NCI-H526 (cell line): ENCODE measurements at regions not wholly inside any gene's neighbourhood (a gene's known extent, or its start where the extent isn't known, plus 50 kb on each side); places are given as distances from the start of the nearest gene placed in this dataset.

Experiments
- DNase-seq, 2 experiments: peaks; one replicate each; lab custom pipeline; 2025; lab: John Stamatoyannopoulos, UW

DNA sequence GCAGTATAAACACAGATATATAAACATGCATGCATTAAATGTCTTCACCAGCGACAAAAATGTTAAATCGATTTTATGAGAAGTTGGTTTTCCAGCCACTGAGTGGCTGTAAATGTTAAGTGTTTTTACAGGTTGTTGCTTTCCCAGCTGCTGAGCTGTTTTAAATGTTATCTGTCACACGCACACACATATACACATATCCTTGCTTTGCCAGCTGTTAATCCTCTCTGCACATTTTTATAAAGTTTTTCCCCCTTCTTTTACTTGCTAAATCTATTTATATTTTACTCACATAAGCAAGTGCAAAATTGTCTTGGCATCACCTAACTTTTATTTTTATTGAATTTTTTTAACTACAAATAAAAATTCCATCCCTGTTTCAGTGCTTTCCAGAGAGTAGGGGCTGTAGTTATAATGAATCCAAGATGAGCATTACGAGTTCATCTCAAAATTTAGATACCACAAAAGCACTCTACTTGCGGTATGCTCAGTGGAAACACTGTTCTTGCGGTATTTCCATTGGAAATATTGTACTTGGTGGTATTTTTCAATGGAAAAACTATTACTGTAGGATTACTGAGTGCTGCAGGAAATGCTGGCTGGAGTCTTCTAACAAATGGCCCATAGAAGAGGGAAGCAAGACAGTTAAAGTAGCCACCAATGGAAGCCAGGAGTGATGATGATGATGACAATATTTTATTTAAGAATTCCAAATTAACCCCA, 124.9 kb upstream of the KCNJ16 start:
- no peak for DNase-seq

DNA sequence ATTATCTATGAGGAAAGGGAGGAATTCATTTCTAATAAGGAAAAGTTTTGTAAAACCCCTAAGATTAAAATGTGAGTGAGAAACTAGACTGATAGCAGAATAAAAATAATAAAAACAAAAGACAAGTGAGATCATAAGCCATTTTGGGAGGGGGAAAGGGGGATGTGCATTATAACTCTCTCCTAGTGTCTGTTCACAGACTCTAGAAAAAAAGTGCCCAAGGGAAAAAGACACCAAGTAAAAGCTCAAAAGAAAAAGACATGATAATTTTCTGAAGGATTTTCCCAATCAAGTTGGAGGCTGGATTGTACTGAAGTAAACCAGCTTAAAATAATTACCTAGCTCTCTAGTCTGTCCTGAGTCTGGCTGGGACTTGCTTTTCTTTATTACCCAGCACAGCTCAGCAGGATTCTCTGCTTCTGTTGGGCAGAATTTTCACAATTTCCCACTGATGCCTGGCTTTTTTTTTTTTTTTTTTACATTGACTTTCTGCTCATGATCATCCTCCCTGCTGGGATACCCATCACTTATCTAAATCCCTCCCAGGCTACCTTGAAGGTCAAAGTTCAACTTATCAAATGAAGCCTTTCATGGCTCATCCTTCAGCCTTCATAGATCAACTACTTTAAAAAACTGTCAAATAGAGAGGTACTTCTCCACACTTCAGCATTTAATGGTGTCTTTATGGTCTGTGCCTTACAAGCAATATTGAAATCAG, 124.2 kb upstream of the KCNJ16 start:
- no peak for DNase-seq

DNA sequence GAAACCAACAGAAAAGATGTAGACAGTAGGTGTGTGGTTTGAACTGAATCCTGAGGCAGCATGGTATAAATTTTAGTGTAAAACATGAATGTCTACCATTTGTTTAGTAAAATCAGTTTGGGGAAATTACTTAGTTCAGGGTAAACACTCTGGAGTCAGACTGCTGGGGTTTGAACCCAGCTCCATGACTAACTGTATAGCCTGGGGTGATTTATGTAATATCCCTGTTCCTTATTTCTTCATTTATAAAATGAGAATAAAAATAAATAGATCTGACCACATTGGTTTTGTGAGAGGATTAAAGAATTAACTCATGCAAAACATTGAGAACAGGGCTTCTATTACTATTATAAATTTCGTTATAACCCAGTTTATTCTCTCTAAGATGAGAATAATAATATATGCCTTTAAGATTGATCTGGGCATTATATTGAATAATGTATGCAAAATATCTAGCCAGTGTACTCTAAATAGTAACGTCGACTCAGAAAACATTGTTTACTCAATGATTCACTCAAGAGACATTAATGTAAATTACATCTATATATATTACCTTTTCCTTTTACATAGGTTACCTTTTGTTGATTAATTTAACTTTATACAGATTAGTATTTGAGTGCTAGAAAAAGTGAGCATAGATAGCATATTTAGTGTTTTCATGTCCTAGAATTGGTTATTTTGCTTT, 120.6 kb upstream of the KCNJ16 start:
- DNase-seq = peak; percentile 63 to 73

GRCh38 chr17:69958063-69958462, 117.0 kb upstream of the KCNJ16 start:
- no peak for DNase-seq

DNA sequence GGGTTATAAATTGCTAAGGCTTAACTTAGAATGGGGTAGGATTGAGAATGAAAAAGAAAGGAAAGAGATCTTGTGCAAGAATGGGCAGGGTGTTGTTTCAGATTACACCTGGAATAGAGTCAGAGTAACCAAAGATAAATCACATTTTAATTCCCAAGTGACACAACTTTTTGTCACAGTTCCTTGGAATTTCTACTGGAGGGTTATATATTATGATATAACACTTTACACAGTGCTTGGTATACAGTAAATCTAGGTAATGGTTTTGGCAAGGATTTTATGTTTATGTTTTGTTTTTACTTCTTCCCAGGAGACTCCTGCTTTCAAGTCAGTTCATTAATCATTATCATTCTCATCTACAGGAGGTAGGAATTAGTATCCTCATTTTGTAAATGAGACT, 115.7 kb upstream of the KCNJ16 start:
- no peak for DNase-seq

- DNase-seq = no peak
Observed at GRCh38 chr17:69960755-69961154, 114.3 kb upstream of the KCNJ16 start.

GRCh38 chr17:69961501-69962145, 113.4 kb upstream of the KCNJ16 start:
- DNase-seq = peak in 1 of 2 experiments; percentile 2

DNA sequence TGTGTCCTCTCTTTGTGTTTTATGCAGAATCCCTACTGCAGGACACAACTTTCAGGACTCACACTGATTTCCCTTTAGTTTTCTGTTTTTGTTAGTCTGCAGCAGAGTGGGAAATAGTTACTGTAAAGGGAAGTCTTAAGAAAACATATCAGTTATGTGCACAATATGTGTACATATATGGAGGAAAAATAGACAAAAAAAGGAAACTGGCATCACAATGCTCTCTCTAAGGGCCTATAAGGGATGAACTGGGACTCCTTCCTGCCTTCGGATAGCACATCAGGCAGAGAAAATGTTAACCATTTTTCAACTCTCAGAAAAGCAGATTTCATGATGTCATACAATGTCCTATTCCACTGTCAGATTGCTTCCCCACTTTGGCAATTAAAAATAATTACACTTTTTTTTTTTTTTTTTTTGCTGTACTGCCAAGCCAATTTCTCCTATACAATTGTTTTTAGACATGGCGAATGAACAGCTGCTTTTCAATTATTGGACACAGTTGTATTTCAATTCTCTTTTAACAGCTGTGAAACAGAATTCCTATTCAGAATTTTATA, 112.5 kb upstream of the KCNJ16 start:
- no peak for DNase-seq

- DNase-seq = no peak
Observed at GRCh38 chr17:69967910-69968411, 107.1 kb upstream of the KCNJ16 start.

- no peak for DNase-seq
Observed at GRCh38 chr17:69969897-69970296, 105.1 kb upstream of the KCNJ16 start.

GRCh38 chr17:69972251-69972650, 102.8 kb upstream of the KCNJ16 start:
- no peak for DNase-seq

DNA sequence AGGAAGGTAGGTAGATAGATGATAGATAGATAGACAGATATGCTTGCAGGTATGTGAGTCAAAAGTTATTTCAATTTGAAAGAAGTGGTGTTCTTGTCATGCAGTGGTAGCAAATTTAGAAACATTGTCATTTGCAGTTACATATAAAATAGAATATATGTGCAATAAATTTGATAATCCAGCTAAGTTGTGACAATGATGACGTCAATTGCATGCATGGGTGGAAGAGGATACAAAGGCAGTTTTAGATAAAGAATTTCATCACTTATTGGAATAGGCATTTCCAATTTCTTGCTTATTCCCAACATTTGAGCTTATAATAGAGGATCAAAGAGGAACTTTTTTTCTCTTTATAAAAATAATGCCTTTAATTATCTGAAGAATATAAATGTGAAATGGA, 99.2 kb upstream of the KCNJ16 start:
- no peak for DNase-seq

- DNase-seq = no peak
Observed at GRCh38 chr17:69978056-69978646, 96.9 kb upstream of the KCNJ16 start.

DNA sequence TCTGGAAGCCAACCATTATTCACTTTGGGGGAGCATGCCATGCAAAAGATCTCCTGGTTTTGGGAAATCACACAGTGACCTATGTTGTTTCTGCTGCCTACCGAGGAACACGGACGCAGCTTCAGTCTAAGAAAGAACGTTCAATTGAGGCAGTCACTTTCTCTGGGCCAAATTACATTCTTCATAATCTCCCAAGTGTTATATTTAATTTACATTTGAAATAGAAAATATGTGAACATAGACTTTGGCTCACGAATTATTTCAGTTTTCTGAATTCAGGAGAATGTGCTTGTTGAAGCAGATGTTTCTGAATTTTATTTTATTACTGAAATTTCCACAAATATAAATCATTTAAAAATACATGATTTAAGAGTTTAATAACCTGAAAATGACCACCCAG, 93.6 kb upstream of the KCNJ16 start:
- no peak for DNase-seq

- no peak for DNase-seq
Observed at GRCh38 chr17:69995476-69995875, 79.5 kb upstream of the KCNJ16 start.

GRCh38 chr17:69997332-69997731, 77.7 kb upstream of the KCNJ16 start:
- DNase-seq = no peak

GRCh38 chr17:69999253-69999652, 75.8 kb upstream of the KCNJ16 start:
- no peak for DNase-seq

DNA sequence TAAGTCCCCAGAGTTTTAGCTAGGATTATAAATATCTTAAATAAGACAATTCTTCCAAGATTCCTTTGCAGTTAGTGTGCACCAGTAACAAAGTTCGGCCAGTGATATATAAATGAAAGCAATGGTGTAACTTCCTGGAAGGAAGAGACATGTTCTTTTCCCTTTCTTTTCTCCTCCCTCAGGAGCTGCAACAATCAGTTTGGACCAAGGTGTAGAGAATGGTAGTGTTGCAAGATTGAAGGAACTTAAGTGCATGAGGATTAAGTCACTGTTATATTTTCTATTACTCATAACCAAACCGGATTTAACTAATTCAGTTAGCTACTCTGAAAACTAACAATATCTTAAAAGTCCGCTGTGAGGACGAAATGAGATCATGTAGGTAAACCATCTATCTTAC, 68.9 kb upstream of the KCNJ16 start:
- no peak for DNase-seq

GRCh38 chr17:70011750-70012149, 63.3 kb upstream of the KCNJ16 start:
- DNase-seq = no peak

- DNase-seq = no peak
Observed at GRCh38 chr17:70013911-70014310, 61.1 kb upstream of the KCNJ16 start.

GRCh38 chr17:70017112-70017511, 57.9 kb upstream of the KCNJ16 start:
- DNase-seq = no peak

GRCh38 chr17:70017941-70018340, 57.1 kb upstream of the KCNJ16 start:
- DNase-seq = no peak
